T-cell (primary cell): ENCODE measurements at regions not wholly inside any gene's neighbourhood (a gene's known extent, or its start where the extent isn't known, plus 50 kb on each side); places are given as distances from the start of the nearest gene placed in this dataset.
A peak's percentile ranks its signal among the peaks of the same experiment; 100 is the strongest.

Experiments
- ATAC-seq, 4 experiments: fragments of 200-7000 bp in 3 of 4; fragments of 150-1000 bp in 1 of 4; cut with Tn5 transposase; replicated peaks in 1 of 4; 1 replicate in 3 of 4; 2 replicates in 1 of 4; pipeline ENCODE4 v1.10.0; 2021; ENCODE audit warnings: moderate library complexity in 3 of 4, mild to moderate bottlenecking in 2 of 4, moderate number of reproducible peaks in 1 of 4
- CTCF ChIA-PET, 2 donors: fragments of 300-600 bp; sonication (Branson Sonifier 250); formaldehyde crosslinking; loops; one replicate each; lab custom pipeline; 2022; ENCODE audit warnings: antibody characterized with exemption in 2 of 2; lab: Charles Lee
- POLR2A ChIA-PET, 2 donors: fragments of 300-600 bp; sonication (Branson Sonifier 250); formaldehyde crosslinking; loops; one replicate each; lab custom pipeline; 2022; ENCODE audit warnings: antibody characterized with exemption in 2 of 2; lab: Charles Lee
- DNase-seq, 35 experiments: peaks; one replicate each; pipeline versions ENCODE4 v3.0.0 to v3.0.0-alpha.2; 2013 to 2023
- H3K27ac ChIP-seq: one replicate; pipeline ENCODE4 v1.5.1; 2013; ENCODE audit warnings: low read length
- H3K27me3 ChIP-seq, 2 experiments: replicated peaks in 1 of 2; 1 replicate in 1 of 2; 2 replicates in 1 of 2; pipeline versions ENCODE4 v1.6.1 to v1.7.0; 2013; ENCODE audit warnings: low read length in 1 of 2, mixed read lengths in 1 of 2; ENCODE audit not compliant: control insufficient read depth in 2 of 2, insufficient read depth in 2 of 2; ENCODE audit errors: extremely low read depth in 1 of 2
- H3K36me3 ChIP-seq, 2 donors: 1 replicate in 1 of 2; 2 replicates in 1 of 2; pipeline versions ENCODE4 v1.6.1 to v1.7.0; 2013; ENCODE audit warnings: low read length in 1 of 2; ENCODE audit not compliant: control insufficient read depth in 2 of 2, insufficient read depth in 1 of 2; ENCODE audit errors: extremely low read depth in 1 of 2
- H3K4me1 ChIP-seq, 2 experiments: 1 replicate in 1 of 2; 2 replicates in 1 of 2; pipeline versions ENCODE4 v1.6.1 to v1.7.0; 2013; ENCODE audit warnings: low read length in 2 of 2, mixed read lengths in 1 of 2; ENCODE audit not compliant: insufficient read depth in 2 of 2, control insufficient read depth in 1 of 2; ENCODE audit errors: extremely low read depth in 1 of 2
- H3K4me3 ChIP-seq, 2 donors: 1 replicate in 1 of 2; 2 replicates in 1 of 2; pipeline versions ENCODE4 v1.5.1 to v1.7.0; 2013; ENCODE audit warnings: mild to moderate bottlenecking in 2 of 2, low read length in 1 of 2, moderate library complexity in 1 of 2; ENCODE audit not compliant: control insufficient read depth in 1 of 2; ENCODE audit errors: extremely low read depth in 1 of 2
- H3K9me3 ChIP-seq: 2 replicates; pipeline ENCODE4 v1.7.0; 2013
- H3K27ac Mint-ChIP-seq, 2 donors: one replicate each; pipeline ENCODE4 v1.8.0; 2020 to 2021; ENCODE audit warnings: mild to moderate bottlenecking in 2 of 2, mixed read lengths in 2 of 2
- H3K27me3 Mint-ChIP-seq, 2 donors: one replicate each; pipeline ENCODE4 v1.8.0; 2021 to 2022; ENCODE audit warnings: mixed read lengths in 2 of 2
- H3K36me3 Mint-ChIP-seq: one replicate; pipeline ENCODE4 v1.8.0; 2021; ENCODE audit warnings: mixed read lengths
- H3K4me1 Mint-ChIP-seq, 3 donors: one replicate each; pipeline ENCODE4 v1.8.0; 2020 to 2022; ENCODE audit warnings: mixed read lengths in 3 of 3, mild to moderate bottlenecking in 1 of 3
- H3K4me3 Mint-ChIP-seq, 3 donors: one replicate each; pipeline ENCODE4 v1.8.0; 2020 to 2022; ENCODE audit warnings: mild to moderate bottlenecking in 3 of 3, mixed read lengths in 3 of 3, moderate library complexity in 3 of 3
- H3K9me3 Mint-ChIP-seq, 3 donors: one replicate each; pipeline ENCODE4 v1.8.0; 2020 to 2022; ENCODE audit warnings: mixed read lengths in 3 of 3
- WGBS: methylation state at CpG from one replicate; pipeline ENCODE4 v1.1.5; 2013; ENCODE audit warnings: missing lambda C conversion rate; ENCODE audit not compliant: insufficient coverage; 5-methylcytosine and 5-hydroxymethylcytosine counted together

DNA sequence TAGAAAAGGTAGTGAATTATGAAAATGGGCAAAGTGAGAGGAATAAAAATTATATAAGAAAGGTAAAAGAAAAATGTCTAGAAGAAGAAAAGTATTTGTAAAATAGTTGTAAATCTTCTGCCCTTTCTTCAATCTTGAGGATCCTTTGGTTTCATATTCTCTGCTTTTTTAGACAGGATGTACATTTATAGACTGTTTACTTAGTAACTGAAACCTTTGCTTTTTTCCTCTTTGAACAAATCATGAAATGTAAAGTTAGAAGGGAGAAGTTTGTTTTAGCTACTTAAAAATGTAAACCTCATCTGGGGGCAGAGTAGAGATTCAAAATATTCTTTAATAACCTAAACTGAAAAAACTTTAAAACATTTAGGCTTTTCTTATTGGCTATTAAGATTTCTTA lies 150.4 kb upstream of the ITGA4 start:
- ChIA-PET CTCF (no interaction called here), POLR2A (interaction anchor here in 1 of 2 donors (0.6 kb wide), 1 partner anchor 41 kb away, joined by 5 read pairs; no protein-coding TSS in a partner anchor)
- Histone ChIP-seq H3K9me3 (no peaks in the 10 kb centered on the region), H3K36me3 (no peaks in the 10 kb centered on the region), H3K4me1 (peaks cover 49 to 74% of the 10 kb centered on the region in 2 experiments), H3K27me3 (no peaks in the 10 kb centered on the region), H3K27ac (peak overlapping the region; percentile 98), H3K4me3 (no peak overlapping the region)
- Mint-ChIP-seq H3K9me3 (no peaks in the 10 kb centered on the region), H3K27me3 (no peaks in the 10 kb centered on the region), H3K4me3 (peak overlapping the region; percentile 42 to 80 (median 53)), H3K36me3 (no peaks in the 10 kb centered on the region), H3K4me1 (peaks cover 67 to 77% (median 73%) of the 10 kb centered on the region in 3 donors), H3K27ac (peak overlapping the region; percentile 96 to 100)
- ATAC-seq: peak; percentile 33 to 46 (median 38)
- DNase-seq: peak in 1 of 35 experiments; percentile 57

DNA sequence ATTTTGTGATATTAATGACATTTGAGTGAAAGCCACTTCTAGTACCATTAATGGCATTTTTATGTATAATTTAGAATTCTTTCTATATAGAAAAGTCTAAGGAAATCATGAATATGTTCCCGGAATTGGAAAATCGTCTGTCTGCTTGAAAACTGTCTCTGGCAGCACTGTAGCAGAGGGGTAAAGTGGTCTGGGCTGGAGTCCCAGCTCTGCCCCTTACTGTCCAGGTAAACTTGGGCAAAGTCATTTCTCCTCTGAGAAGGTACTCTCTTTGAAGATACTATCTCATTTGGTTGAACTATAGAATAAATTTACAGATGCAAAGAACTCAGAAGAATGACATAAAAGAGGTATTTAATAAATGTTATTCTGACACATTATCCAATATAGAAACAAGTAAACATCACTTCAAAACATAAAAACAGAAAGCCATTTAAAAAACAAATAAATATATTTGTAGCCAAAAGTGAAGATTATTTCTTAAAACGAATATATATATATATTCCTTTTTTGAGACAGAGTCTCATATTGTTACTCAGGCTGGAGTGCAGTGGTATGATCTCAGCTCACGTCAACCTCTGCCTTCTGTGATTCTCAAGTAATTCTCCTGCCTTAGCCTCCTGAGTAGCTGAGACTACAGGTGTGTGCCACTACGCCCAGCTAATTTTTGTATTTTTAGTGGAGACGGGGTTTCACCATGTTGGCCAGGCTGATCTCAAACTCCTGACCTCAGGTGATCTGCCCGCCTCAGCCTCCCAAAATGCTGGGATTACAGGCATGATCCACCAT lies 149.8 kb upstream of the ITGA4 start:
- H3K4me1 ChIP-seq: peaks cover 54 to 74% of the 10 kb centered on the region in 2 experiments

DNA sequence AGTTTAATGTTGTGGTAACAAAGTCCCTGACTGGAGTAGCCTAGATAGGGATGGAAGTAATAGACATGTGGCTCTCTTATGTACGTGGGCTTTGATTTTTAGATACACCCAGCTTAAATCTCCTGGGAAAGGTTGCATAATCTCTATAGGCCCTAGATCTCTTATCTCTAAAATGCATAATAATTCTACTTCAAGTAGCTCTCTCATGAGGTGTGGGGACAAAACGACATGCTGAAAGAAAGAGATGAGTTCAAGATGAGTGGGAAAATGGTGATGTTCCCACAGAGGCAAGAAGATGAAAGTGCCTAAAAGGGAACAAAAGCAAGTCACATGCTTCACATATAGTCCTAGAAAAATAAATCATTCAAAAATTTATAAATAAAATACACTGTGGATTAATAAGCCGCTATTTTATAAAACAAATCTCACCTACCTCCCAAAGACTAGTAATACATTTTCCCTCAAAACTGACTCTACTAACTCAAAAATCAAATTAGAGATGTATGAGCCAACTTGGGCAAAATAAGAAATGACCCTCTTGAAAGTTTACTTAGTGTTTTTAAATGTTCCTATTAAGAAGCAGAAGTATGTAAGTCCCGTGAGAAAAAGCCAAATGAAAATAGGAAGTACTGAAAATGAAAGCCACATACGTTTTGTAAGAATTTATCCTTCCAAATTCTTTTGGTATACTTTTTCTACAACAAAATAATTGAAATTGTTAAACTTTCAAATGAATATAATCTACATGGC lies 148.2 kb upstream of the ITGA4 start:
- H3K9me3 Mint-ChIP-seq: no peaks in the 10 kb centered on the region
- H3K27me3 Mint-ChIP-seq: no peaks in the 10 kb centered on the region
- CTCF ChIA-PET: interaction anchor here (0.6 to 2.2 kb wide), 5 partner anchors 11 to 222 kb away, joined by 3 to 8 read pairs (median 3); no protein-coding TSS in a partner anchor
- peak overlapping the region; percentile 98 for H3K27ac ChIP-seq
- no peak for ATAC-seq
- H3K36me3 ChIP-seq: no peaks in the 10 kb centered on the region
- no peaks in the 10 kb centered on the region for H3K27me3 ChIP-seq
- peaks cover 82 to 86% (median 86%) of the 10 kb centered on the region in 3 donors for H3K4me1 Mint-ChIP-seq
- peak in 1 of 35 experiments; percentile 43 for DNase-seq
- H3K9me3 ChIP-seq: no peaks in the 10 kb centered on the region
- POLR2A ChIA-PET: interaction anchor here (0.5 to 2.2 kb wide), 5 partner anchors 9 to 1761 kb away, joined by 3 to 6 read pairs (median 3); no protein-coding TSS in a partner anchor
- peak overlapping the region; percentile 73 to 80 (median 80) for H3K4me3 Mint-ChIP-seq
- peak overlapping the region; percentile 96 to 100 for H3K27ac Mint-ChIP-seq
- H3K36me3 Mint-ChIP-seq: no peaks in the 10 kb centered on the region
- no CpG with 5 or more reads among the region's 5 CpGs for WGBS
- peaks cover 54 to 78% of the 10 kb centered on the region in 2 experiments for H3K4me1 ChIP-seq
- peak overlapping the region in 1 of 2 donors; percentile 11 for H3K4me3 ChIP-seq

More for the DNA sequence above, 149.8 kb upstream of the ITGA4 start:
- peaks cover 71 to 78% (median 73%) of the 10 kb centered on the region in 3 donors for H3K4me1 Mint-ChIP-seq
- no peaks in the 10 kb centered on the region for H3K36me3 Mint-ChIP-seq
- ChIA-PET POLR2A (no interaction called here), CTCF (interaction anchor here in 1 of 2 donors (1.0 kb wide), 1 partner anchor 121 kb away, joined by 3 read pairs; no protein-coding TSS in a partner anchor)
- H3K9me3 Mint-ChIP-seq: no peaks in the 10 kb centered on the region
- WGBS: no CpG with 5 or more reads among the region's 7 CpGs
- peak in 1 of 35 experiments; percentile 52 for DNase-seq
- H3K27ac Mint-ChIP-seq: peak overlapping the region; percentile 96 to 100
- Histone ChIP-seq H3K36me3 (no peaks in the 10 kb centered on the region), H3K9me3 (no peaks in the 10 kb centered on the region), H3K27me3 (no peaks in the 10 kb centered on the region), H3K4me3 (peak overlapping the region in 1 of 2 donors; percentile 32), H3K27ac (peak overlapping the region; percentile 98)
- no peaks in the 10 kb centered on the region for H3K27me3 Mint-ChIP-seq
- peak overlapping the region; percentile 55 to 80 (median 67) for H3K4me3 Mint-ChIP-seq
- ATAC-seq: peak in 1 of 4 experiments; percentile 29

DNA sequence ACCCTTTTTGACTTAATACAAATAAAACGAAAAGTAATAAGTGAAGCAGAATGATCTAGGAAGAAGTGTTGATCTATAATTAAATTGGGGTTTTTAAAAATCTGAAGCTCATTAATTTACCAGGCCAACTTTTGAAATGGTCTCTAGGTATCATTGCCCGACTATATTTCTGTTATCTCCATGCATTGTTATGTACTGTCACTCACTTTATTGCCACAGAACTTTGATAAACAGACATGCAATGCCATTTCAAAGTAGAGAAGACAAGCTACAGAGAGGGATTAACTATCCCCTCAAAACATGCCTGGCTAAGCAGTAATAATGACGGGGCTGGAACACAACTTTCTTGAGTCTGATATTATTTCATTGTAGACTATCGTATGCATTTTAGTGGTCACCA lies 147.6 kb upstream of the ITGA4 start:
- peaks cover 82 to 86% (median 85%) of the 10 kb centered on the region in 3 donors for H3K4me1 Mint-ChIP-seq
- Histone ChIP-seq H3K36me3 (no peaks in the 10 kb centered on the region), H3K9me3 (no peaks in the 10 kb centered on the region), H3K27ac (peak overlapping the region; percentile 98), H3K4me1 (peaks cover 51 to 78% of the 10 kb centered on the region in 2 experiments), H3K27me3 (no peaks in the 10 kb centered on the region), H3K4me3 (peak overlapping the region in 1 of 2 donors; percentile 11)
- no peaks in the 10 kb centered on the region for H3K27me3 Mint-ChIP-seq
- H3K36me3 Mint-ChIP-seq: no peaks in the 10 kb centered on the region
- H3K9me3 Mint-ChIP-seq: no peaks in the 10 kb centered on the region
- DNase-seq (peak in 1 of 35 experiments; percentile 35), ATAC-seq (no peak)
- ChIA-PET CTCF (interaction anchor here in 1 of 2 donors (0.6 to 2.2 kb wide), 3 partner anchors 10 to 329 kb away, joined by 3 to 8 read pairs (median 6); partner anchors contain the start of gene UBE2E3), POLR2A (interaction anchor here (0.5 to 2.2 kb wide), 4 partner anchors 9 to 165 kb away, joined by 3 to 6 read pairs (median 4); no protein-coding TSS in a partner anchor)
- peak overlapping the region; percentile 73 to 80 (median 80) for H3K4me3 Mint-ChIP-seq
- H3K27ac Mint-ChIP-seq: peak overlapping the region; percentile 96 to 100
- 20% methylated on average over 1 of the region's 4 CpGs for WGBS

GRCh38 chr2:181310967-181311366 lies 146.2 kb upstream of the ITGA4 start:
- no peaks in the 10 kb centered on the region for H3K36me3 Mint-ChIP-seq
- H3K9me3 Mint-ChIP-seq: no peaks in the 10 kb centered on the region
- ATAC-seq (no peak), DNase-seq (peak in 1 of 35 experiments; percentile 25)
- peaks cover 72 to 75% (median 72%) of the 10 kb centered on the region in 3 donors for H3K4me1 Mint-ChIP-seq
- peak overlapping the region; percentile 62 to 79 for H3K27ac Mint-ChIP-seq
- ChIA-PET POLR2A (interaction anchor here (0.6 to 0.9 kb wide), 7 partner anchors 10 to 227 kb away, joined by 3 to 7 read pairs (median 3); no protein-coding TSS in a partner anchor), CTCF (interaction anchor here in 1 of 2 donors (0.6 kb wide), 3 partner anchors 167 to 199 kb away, joined by 3 to 8 read pairs (median 5); no protein-coding TSS in a partner anchor)
- no peaks in the 10 kb centered on the region for H3K27me3 Mint-ChIP-seq
- Histone ChIP-seq H3K36me3 (no peaks in the 10 kb centered on the region), H3K27me3 (no peaks in the 10 kb centered on the region), H3K4me1 (peaks cover 41 to 68% of the 10 kb centered on the region in 2 experiments), H3K27ac (peak overlapping the region; percentile 98), H3K9me3 (no peaks in the 10 kb centered on the region), H3K4me3 (no peak overlapping the region)
- no CpG with 5 or more reads among the region's 1 CpG for WGBS
- no peak overlapping the region for H3K4me3 Mint-ChIP-seq
